COLO829 (cell line): ENCODE measurements at regions not wholly inside any gene's neighbourhood (a gene's known extent, or its start where the extent isn't known, plus 50 kb on each side); places are given as distances from the start of the nearest gene placed in this dataset.

Experiments used
- DNase-seq: peaks from one replicate; pipeline ENCODE4 v3.0.0; 2012; ENCODE audit warnings: low spot score

GRCh38 chr14:38847161-38847560 is 255.9 kb downstream of the SEC23A start:
- DNase-seq, result no peak

GRCh38 chr14:38839694-38840365 is 263.2 kb downstream of the SEC23A start:
- DNase-seq, result no peak

GRCh38 chr14:38838979-38839323 is 264.1 kb downstream of the SEC23A start:
- DNase-seq, result no peak

GRCh38 chr14:38838049-38838978 is 264.7 kb downstream of the SEC23A start:
- DNase-seq, result no peak

- no peak for DNase-seq
These were observed 265.5 kb downstream of the SEC23A start for GRCh38 chr14:38837343-38838048.

- no peak for DNase-seq
These were observed 266.5 kb downstream of the SEC23A start for GRCh38 chr14:38836539-38836938.

GRCh38 chr14:38835874-38836273 is 267.2 kb downstream of the SEC23A start:
- DNase-seq, result no peak

GRCh38 chr14:38828183-38828827 is 274.7 kb downstream of the SEC23A start:
- no peak for DNase-seq

GRCh38 chr14:38824706-38825105 is 278.3 kb downstream of the SEC23A start:
- no peak for DNase-seq

- no peak for DNase-seq
These were observed 284.5 kb downstream of the SEC23A start for GRCh38 chr14:38818555-38818954.

- no peak for DNase-seq
These were observed 294.1 kb downstream of the SEC23A start for GRCh38 chr14:38808734-38809455.

GRCh38 chr14:38799671-38800070 is 303.4 kb downstream of the SEC23A start:
- DNase-seq, result no peak

GRCh38 chr14:38794677-38795076 is 308.4 kb downstream of the SEC23A start:
- no peak for DNase-seq

GRCh38 chr14:38791862-38792261 is 311.2 kb downstream of the SEC23A start:
- DNase-seq, result no peak

- DNase-seq, result no peak
These were observed 312.1 kb downstream of the SEC23A start for GRCh38 chr14:38790916-38791315.

GRCh38 chr14:38789805-38790204 is 313.2 kb downstream of the SEC23A start:
- DNase-seq, result no peak

- DNase-seq, result no peak
These were observed 315.0 kb downstream of the SEC23A start for GRCh38 chr14:38788060-38788459.

- DNase-seq, result no peak
These were observed 316.1 kb downstream of the SEC23A start for GRCh38 chr14:38786921-38787320.

GRCh38 chr14:38777401-38777800 is 325.6 kb downstream of the SEC23A start:
- no peak for DNase-seq

- no peak for DNase-seq
These were observed 327.0 kb downstream of the SEC23A start for GRCh38 chr14:38775986-38776385.

- no peak for DNase-seq
These were observed 328.9 kb downstream of the SEC23A start for GRCh38 chr14:38774162-38774561.

GRCh38 chr14:38770251-38770650 is 332.8 kb downstream of the SEC23A start:
- DNase-seq, result no peak
